Trophoblast cell (in vitro differentiated cells and primary cell): ENCODE measurements at regions not wholly inside any gene's neighbourhood (a gene's known extent, or its start where the extent isn't known, plus 50 kb on each side); places are given as distances from the start of the nearest gene placed in this dataset.

Experiments
- DNase-seq, 2 donors: peaks; one replicate each; pipeline ENCODE4 v3.0.0-alpha.2; 2016
- H2AFZ ChIP-seq: 2 replicates; pipeline ENCODE4 v1.6.1; 2013; ENCODE audit warnings: low read length, moderate library complexity, mild to moderate bottlenecking; ENCODE audit not compliant: insufficient read depth, poor library complexity
- H2AK5ac ChIP-seq: 2 replicates; pipeline ENCODE4 v1.6.1; 2013; ENCODE audit warnings: mild to moderate bottlenecking, low read length
- H2BK120ac ChIP-seq: 2 replicates; pipeline ENCODE4 v1.6.1; 2013; ENCODE audit warnings: low read length, mild to moderate bottlenecking, moderate library complexity; ENCODE audit not compliant: insufficient read depth, poor library complexity
- H2BK12ac ChIP-seq: 2 replicates; pipeline ENCODE4 v1.6.1; 2013; ENCODE audit warnings: mild to moderate bottlenecking, low read length, moderate library complexity
- H2BK5ac ChIP-seq: 2 replicates; pipeline ENCODE4 v1.6.1; 2013; ENCODE audit warnings: low read length, low read depth, moderate library complexity, mild to moderate bottlenecking; ENCODE audit not compliant: poor library complexity
- H3K14ac ChIP-seq: 2 replicates; pipeline ENCODE4 v1.6.1; 2013; ENCODE audit warnings: mild to moderate bottlenecking, low read length
- H3K18ac ChIP-seq: 2 replicates; pipeline ENCODE4 v1.6.1; 2013; ENCODE audit warnings: mild to moderate bottlenecking, low read length
- H3K23ac ChIP-seq: 2 replicates; pipeline ENCODE4 v1.6.1; 2013; ENCODE audit warnings: low read length
- H3K27ac ChIP-seq: 2 replicates; pipeline ENCODE4 v1.5.1; 2013; ENCODE audit warnings: low read depth, mild to moderate bottlenecking, inconsistent platforms, low read length, moderate library complexity
- H3K27me3 ChIP-seq: 2 replicates; pipeline ENCODE4 v1.6.1; 2013; ENCODE audit warnings: inconsistent platforms, mild to moderate bottlenecking, low read length, moderate library complexity; ENCODE audit not compliant: insufficient read depth
- H3K36me3 ChIP-seq, 2 experiments: 1 replicate in 1 of 2; 2 replicates in 1 of 2; pipeline ENCODE4 v1.6.1; 2013; ENCODE audit warnings: low read length in 2 of 2, mild to moderate bottlenecking in 2 of 2, moderate library complexity in 1 of 2; ENCODE audit not compliant: insufficient read depth in 2 of 2, control insufficient read depth in 1 of 2
- H3K4ac ChIP-seq: 2 replicates; pipeline ENCODE4 v1.6.1; 2013; ENCODE audit warnings: low read depth, mild to moderate bottlenecking, low read length, moderate library complexity
- H3K4me1 ChIP-seq, 2 experiments: 1 replicate in 1 of 2; 2 replicates in 1 of 2; pipeline ENCODE4 v1.6.1; 2013; ENCODE audit warnings: low read length in 2 of 2, mild to moderate bottlenecking in 2 of 2, moderate library complexity in 1 of 2; ENCODE audit not compliant: insufficient read depth in 2 of 2, control insufficient read depth in 1 of 2
- H3K4me2 ChIP-seq: 2 replicates; pipeline ENCODE4 v1.6.1; 2013; ENCODE audit warnings: inconsistent platforms, mild to moderate bottlenecking, low read length, moderate library complexity
- H3K4me3 ChIP-seq: 2 replicates; pipeline ENCODE4 v1.5.1; 2013; ENCODE audit warnings: mild to moderate bottlenecking, low read depth, low read length, inconsistent platforms
- H3K79me1 ChIP-seq: one replicate; pipeline ENCODE4 v1.6.1; 2013; ENCODE audit warnings: low read length
- H3K79me2 ChIP-seq: 2 replicates; pipeline ENCODE4 v1.6.1; 2013; ENCODE audit warnings: low read length, mild to moderate bottlenecking; ENCODE audit not compliant: control insufficient read depth, insufficient read depth, poor library complexity
- H3K9ac ChIP-seq: 2 replicates; pipeline ENCODE4 v1.6.1; 2013; ENCODE audit warnings: mild to moderate bottlenecking, low read length
- H3K9me3 ChIP-seq: 2 replicates; pipeline ENCODE4 v1.6.1; 2013; ENCODE audit warnings: low read depth, mild to moderate bottlenecking, control low read depth, inconsistent platforms, low read length; ENCODE audit not compliant: insufficient read depth
- H4K12ac ChIP-seq: 2 replicates; pipeline ENCODE4 v1.6.1; 2013; ENCODE audit warnings: low read depth, mild to moderate bottlenecking, low read length, moderate library complexity
- H4K8ac ChIP-seq: 2 replicates; pipeline ENCODE4 v1.6.1; 2013; ENCODE audit warnings: low read depth, mild to moderate bottlenecking, low read length, moderate library complexity
- H4K91ac ChIP-seq: one replicate; pipeline ENCODE4 v1.6.1; 2013; ENCODE audit warnings: low read depth, mild to moderate bottlenecking, low read length, moderate library complexity
- WGBS: extraction: QIAGEN DNeasy Blood & Tissue Kit; methylation state at CpG from one replicate; pipeline ENCODE4 v1.1.7; 2013; ENCODE audit warnings: missing lambda C conversion rate; ENCODE audit not compliant: insufficient read length, insufficient coverage; ENCODE audit errors: extremely low coverage; 5-methylcytosine and 5-hydroxymethylcytosine counted together

DNA sequence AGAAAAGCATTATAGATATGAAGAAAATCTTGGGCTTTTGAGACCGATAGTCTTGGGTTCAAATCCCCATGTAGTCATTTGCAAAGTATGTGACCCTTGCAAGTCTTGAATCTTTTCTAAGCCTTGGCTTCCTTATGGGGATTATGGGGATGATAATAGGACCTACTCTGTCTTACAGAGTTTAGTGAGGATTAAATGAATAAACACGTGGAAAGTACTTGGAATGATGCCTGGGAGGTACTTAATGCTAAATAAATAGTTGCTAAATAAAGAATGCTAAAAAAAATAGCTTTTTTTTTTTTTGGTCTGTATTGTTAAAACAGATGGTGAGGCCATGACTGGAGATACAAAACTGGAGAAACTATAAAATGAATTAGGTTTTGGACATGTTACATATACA, 292.7 kb downstream of the GPAT3 start:
- Histone ChIP-seq H2BK120ac (no peak overlapping the region), H2AK5ac (no peak overlapping the region), H3K9me3 (no peaks in the 10 kb centered on the region), H3K9ac (no peak overlapping the region), H3K27me3 (no peaks in the 10 kb centered on the region), H2AFZ (no peak overlapping the region), H3K36me3 (no peaks in the 10 kb centered on the region), H3K79me1 (no peaks in the 10 kb centered on the region), H3K4me1 (no peaks in the 10 kb centered on the region), H3K14ac (no peak overlapping the region), H3K4ac (no peak overlapping the region), H3K27ac (no peak overlapping the region), H4K8ac (no peak overlapping the region), H2BK5ac (no peak overlapping the region), H3K4me3 (no peak overlapping the region), H3K18ac (no peak overlapping the region), H3K79me2 (no peaks in the 10 kb centered on the region), H4K12ac (no peak overlapping the region), H2BK12ac (no peak overlapping the region), H3K23ac (no peak overlapping the region), H3K4me2 (no peak overlapping the region), H4K91ac (no peak overlapping the region)
- no peak for DNase-seq
- no CpG with 5 or more reads among the region's 2 CpGs for WGBS

DNA sequence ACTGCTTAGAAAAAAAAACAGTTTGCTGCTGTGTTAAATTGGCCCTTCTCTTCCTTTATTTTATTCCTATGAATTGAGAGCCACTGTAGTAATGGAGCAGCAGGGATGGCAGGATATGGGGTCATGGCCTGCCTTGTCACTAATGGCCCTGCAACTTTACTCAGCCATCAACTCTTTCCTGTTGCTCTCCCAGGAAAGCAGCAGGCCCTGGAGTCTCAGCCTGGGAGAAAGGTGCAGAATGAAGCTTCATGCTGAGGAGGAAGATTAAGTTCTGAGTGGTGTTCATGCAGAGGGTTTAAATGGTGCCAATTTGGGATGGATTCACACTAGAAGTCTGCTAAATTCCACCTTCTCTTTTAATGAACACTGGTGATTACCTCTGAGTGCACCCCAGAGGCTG, 285.6 kb downstream of the GPAT3 start:
- Histone ChIP-seq H3K27me3 (no peaks in the 10 kb centered on the region), H4K8ac (no peak overlapping the region), H3K79me1 (no peaks in the 10 kb centered on the region), H4K12ac (no peak overlapping the region), H3K4me2 (no peak overlapping the region), H2BK120ac (no peak overlapping the region), H2BK12ac (no peak overlapping the region), H3K9me3 (no peaks in the 10 kb centered on the region), H3K36me3 (no peaks in the 10 kb centered on the region), H3K4ac (no peak overlapping the region), H4K91ac (no peak overlapping the region), H2AK5ac (no peak overlapping the region), H3K4me3 (no peak overlapping the region), H2AFZ (no peak overlapping the region), H3K14ac (no peak overlapping the region), H3K4me1 (no peaks in the 10 kb centered on the region), H3K27ac (no peak overlapping the region), H3K9ac (no peak overlapping the region), H3K18ac (no peak overlapping the region), H2BK5ac (no peak overlapping the region), H3K79me2 (no peaks in the 10 kb centered on the region), H3K23ac (no peak overlapping the region)
- DNase-seq: no peak

- WGBS: no CpG with 5 or more reads among the region's 1 CpG
- Histone ChIP-seq H3K4me3 (no peak overlapping the region), H4K12ac (no peak overlapping the region), H3K79me1 (no peaks in the 10 kb centered on the region), H3K27me3 (no peaks in the 10 kb centered on the region), H2BK12ac (no peak overlapping the region), H4K8ac (no peak overlapping the region), H3K27ac (no peak overlapping the region), H3K4me2 (no peak overlapping the region), H3K79me2 (no peaks in the 10 kb centered on the region), H2AK5ac (no peak overlapping the region), H3K9ac (no peak overlapping the region), H3K36me3 (no peaks in the 10 kb centered on the region), H3K9me3 (no peaks in the 10 kb centered on the region), H2AFZ (no peak overlapping the region), H3K4me1 (no peaks in the 10 kb centered on the region), H3K14ac (no peak overlapping the region), H2BK5ac (no peak overlapping the region), H4K91ac (no peak overlapping the region), H2BK120ac (no peak overlapping the region), H3K4ac (no peak overlapping the region), H3K18ac (no peak overlapping the region), H3K23ac (no peak overlapping the region)
- no peak for DNase-seq
Measured at GRCh38 chr4:83819582-83819981, 283.7 kb downstream of the GPAT3 start.

DNA sequence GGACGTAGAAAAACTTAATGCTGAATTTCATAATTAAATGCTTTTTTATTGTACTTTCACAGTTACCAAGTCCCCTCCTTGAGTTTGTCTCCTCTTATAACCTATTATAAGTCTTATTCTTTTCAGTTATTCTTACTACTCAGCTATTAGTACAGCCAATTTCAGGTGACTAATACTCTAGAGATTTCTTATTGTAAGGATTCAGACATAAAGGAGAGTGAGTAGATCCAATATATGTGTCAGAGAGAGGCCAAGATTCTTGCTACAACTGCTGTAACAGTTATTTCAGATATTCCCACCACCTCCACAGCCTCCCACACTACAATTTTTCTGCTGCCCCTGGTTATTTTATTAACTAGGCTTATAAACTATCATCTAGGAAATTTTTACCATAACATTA, 274.5 kb downstream of the GPAT3 start:
- Histone ChIP-seq H3K4me1 (no peaks in the 10 kb centered on the region), H2BK12ac (no peak overlapping the region), H3K9ac (no peak overlapping the region), H4K8ac (no peak overlapping the region), H3K9me3 (no peaks in the 10 kb centered on the region), H4K12ac (no peak overlapping the region), H3K27me3 (no peaks in the 10 kb centered on the region), H3K14ac (no peak overlapping the region), H3K27ac (no peak overlapping the region), H2AFZ (no peak overlapping the region), H3K4ac (no peak overlapping the region), H3K4me2 (no peak overlapping the region), H4K91ac (no peak overlapping the region), H3K79me1 (no peaks in the 10 kb centered on the region), H2BK5ac (no peak overlapping the region), H3K36me3 (no peaks in the 10 kb centered on the region), H3K18ac (no peak overlapping the region), H3K23ac (no peak overlapping the region), H2BK120ac (no peak overlapping the region), H3K4me3 (no peak overlapping the region), H2AK5ac (no peak overlapping the region), H3K79me2 (no peaks in the 10 kb centered on the region)
- WGBS: no CpG with 5 or more reads among the region's 1 CpG
- no peak for DNase-seq

- H3K27ac ChIP-seq: no peak overlapping the region
- H4K12ac ChIP-seq: no peak overlapping the region
- H3K9ac ChIP-seq: no peak overlapping the region
- H4K8ac ChIP-seq: no peak overlapping the region
- no peaks in the 10 kb centered on the region for H3K36me3 ChIP-seq
- H3K79me2 ChIP-seq: no peaks in the 10 kb centered on the region
- no peaks in the 10 kb centered on the region for H3K27me3 ChIP-seq
- H3K4me3 ChIP-seq: no peak overlapping the region
- H3K23ac ChIP-seq: no peak overlapping the region
- H3K18ac ChIP-seq: no peak overlapping the region
- no peak overlapping the region for H2BK120ac ChIP-seq
- H2AK5ac ChIP-seq: no peak overlapping the region
- no peaks in the 10 kb centered on the region for H3K9me3 ChIP-seq
- H2BK12ac ChIP-seq: no peak overlapping the region
- H3K4me1 ChIP-seq: no peaks in the 10 kb centered on the region
- no CpG with 5 or more reads among the region's 2 CpGs for WGBS
- no peak overlapping the region for H3K4me2 ChIP-seq
- no peak overlapping the region for H3K4ac ChIP-seq
- no peak overlapping the region for H2AFZ ChIP-seq
- no peak overlapping the region for H4K91ac ChIP-seq
- no peak overlapping the region for H2BK5ac ChIP-seq
- H3K14ac ChIP-seq: no peak overlapping the region
- no peaks in the 10 kb centered on the region for H3K79me1 ChIP-seq
- no peak for DNase-seq
Measured at GRCh38 chr4:83809581-83809980, 273.7 kb downstream of the GPAT3 start.
